ENCODE measurements at regions not wholly inside any gene's neighbourhood (a gene's known extent, or its start where the extent isn't known, plus 50 kb on each side); places are given as distances from the start of the nearest gene placed in this dataset.

- Histone ChIP-seq H3K9me3 (replicated peaks; ENCODE audit: low read length) (no peaks in the 10 kb centered on the region), H3K27me3 (ENCODE audit: control insufficient read depth, insufficient read depth, low read length) (no peaks in the 10 kb centered on the region), H3K4me3 (ENCODE audit: low read length) (no peak overlapping the region), H3K4me1 (ENCODE audit: control insufficient read depth, insufficient read depth, low read length) (no peaks in the 10 kb centered on the region), H3K9ac (ENCODE audit: low read depth, low read length) (no peak overlapping the region), H3K4me2 (ENCODE audit: low read length) (no peak overlapping the region), H3K36me3 (ENCODE audit: insufficient read depth, low read length) (no peaks in the 10 kb centered on the region)
These were observed 292.5 kb downstream of the UQCRFS1 start for GRCh38 chr19:28920269-28921066.

- Histone ChIP-seq H3K36me3 (ENCODE audit: insufficient read depth, low read length) (no peaks in the 10 kb centered on the region), H3K9ac (ENCODE audit: low read depth, low read length) (no peak overlapping the region)
These were observed 295.3 kb downstream of the UQCRFS1 start for GRCh38 chr19:28917621-28918020.

GRCh38 chr19:28915737-28916460 lies 297.1 kb downstream of the UQCRFS1 start:
- Histone ChIP-seq H3K27me3 (ENCODE audit: control insufficient read depth, insufficient read depth, low read length) (no peaks in the 10 kb centered on the region), H3K9me3 (replicated peaks; ENCODE audit: low read length) (no peaks in the 10 kb centered on the region), H3K4me2 (ENCODE audit: low read length) (no peak overlapping the region), H3K4me3 (ENCODE audit: low read length) (no peak overlapping the region), H3K4me1 (ENCODE audit: control insufficient read depth, insufficient read depth, low read length) (no peaks in the 10 kb centered on the region), H3K36me3 (ENCODE audit: insufficient read depth, low read length) (no peaks in the 10 kb centered on the region), H3K9ac (ENCODE audit: low read depth, low read length) (no peak overlapping the region)

More at GRCh38 chr19:28917621-28918020, 295.3 kb downstream of the UQCRFS1 start:
- Histone ChIP-seq H3K4me2 (ENCODE audit: low read length) (no peak overlapping the region), H3K9me3 (replicated peaks; ENCODE audit: low read length) (no peaks in the 10 kb centered on the region), H3K27me3 (ENCODE audit: control insufficient read depth, insufficient read depth, low read length) (no peaks in the 10 kb centered on the region), H3K4me1 (ENCODE audit: control insufficient read depth, insufficient read depth, low read length) (no peaks in the 10 kb centered on the region), H3K4me3 (ENCODE audit: low read length) (no peak overlapping the region)

- Histone ChIP-seq H3K4me1 (ENCODE audit: control insufficient read depth, insufficient read depth, low read length) (no peaks in the 10 kb centered on the region), H3K36me3 (ENCODE audit: insufficient read depth, low read length) (no peaks in the 10 kb centered on the region), H3K27me3 (ENCODE audit: control insufficient read depth, insufficient read depth, low read length) (no peaks in the 10 kb centered on the region), H3K4me3 (ENCODE audit: low read length) (no peak overlapping the region), H3K9me3 (replicated peaks; ENCODE audit: low read length) (no peaks in the 10 kb centered on the region), H3K4me2 (ENCODE audit: low read length) (no peak overlapping the region), H3K9ac (ENCODE audit: low read depth, low read length) (no peak overlapping the region)
These were observed 297.7 kb downstream of the UQCRFS1 start for GRCh38 chr19:28915202-28915601.

GRCh38 chr19:28914173-28914572 lies 298.8 kb downstream of the UQCRFS1 start:
- Histone ChIP-seq H3K27me3 (ENCODE audit: control insufficient read depth, insufficient read depth, low read length) (no peaks in the 10 kb centered on the region), H3K9ac (ENCODE audit: low read depth, low read length) (no peak overlapping the region), H3K9me3 (replicated peaks; ENCODE audit: low read length) (no peaks in the 10 kb centered on the region), H3K36me3 (ENCODE audit: insufficient read depth, low read length) (no peaks in the 10 kb centered on the region), H3K4me3 (ENCODE audit: low read length) (no peak overlapping the region), H3K4me1 (ENCODE audit: control insufficient read depth, insufficient read depth, low read length) (no peaks in the 10 kb centered on the region), H3K4me2 (ENCODE audit: low read length) (no peak overlapping the region)

- Histone ChIP-seq H3K9me3 (replicated peaks; ENCODE audit: low read length) (no peaks in the 10 kb centered on the region), H3K4me2 (ENCODE audit: low read length) (no peak overlapping the region), H3K36me3 (ENCODE audit: insufficient read depth, low read length) (no peaks in the 10 kb centered on the region), H3K4me3 (ENCODE audit: low read length) (no peak overlapping the region), H3K4me1 (ENCODE audit: control insufficient read depth, insufficient read depth, low read length) (no peaks in the 10 kb centered on the region), H3K9ac (ENCODE audit: low read depth, low read length) (no peak overlapping the region), H3K27me3 (ENCODE audit: control insufficient read depth, insufficient read depth, low read length) (no peaks in the 10 kb centered on the region)
These were observed 299.3 kb downstream of the UQCRFS1 start for GRCh38 chr19:28913626-28914025.

GRCh38 chr19:28908941-28909340 lies 304.0 kb downstream of the UQCRFS1 start:
- Histone ChIP-seq H3K4me2 (ENCODE audit: low read length) (no peak overlapping the region), H3K36me3 (ENCODE audit: insufficient read depth, low read length) (no peaks in the 10 kb centered on the region), H3K9ac (ENCODE audit: low read depth, low read length) (no peak overlapping the region), H3K9me3 (replicated peaks; ENCODE audit: low read length) (no peaks in the 10 kb centered on the region), H3K27me3 (ENCODE audit: control insufficient read depth, insufficient read depth, low read length) (no peaks in the 10 kb centered on the region), H3K4me3 (ENCODE audit: low read length) (no peak overlapping the region), H3K4me1 (ENCODE audit: control insufficient read depth, insufficient read depth, low read length) (peaks cover 11% of the 10 kb centered on the region)

GRCh38 chr19:28907534-28907933 lies 305.4 kb downstream of the UQCRFS1 start:
- no peaks in the 10 kb centered on the region for H3K36me3 ChIP-seq (ENCODE audit: insufficient read depth, low read length)
- no peak overlapping the region for H3K4me2 ChIP-seq (ENCODE audit: low read length)
- no peaks in the 10 kb centered on the region for H3K27me3 ChIP-seq (ENCODE audit: control insufficient read depth, insufficient read depth, low read length)
- H3K4me3 ChIP-seq (ENCODE audit: low read length) = no peak overlapping the region
- H3K9ac ChIP-seq (ENCODE audit: low read depth, low read length) = no peak overlapping the region
- H3K4me1 ChIP-seq (ENCODE audit: control insufficient read depth, insufficient read depth, low read length) = peaks cover 11% of the 10 kb centered on the region
- H3K9me3 ChIP-seq (replicated peaks; ENCODE audit: low read length) = no peaks in the 10 kb centered on the region

GRCh38 chr19:28905996-28906395 lies 307.0 kb downstream of the UQCRFS1 start:
- H3K36me3 ChIP-seq (ENCODE audit: insufficient read depth, low read length) = no peaks in the 10 kb centered on the region
- no peak overlapping the region for H3K4me3 ChIP-seq (ENCODE audit: low read length)
- no peaks in the 10 kb centered on the region for H3K9me3 ChIP-seq (replicated peaks; ENCODE audit: low read length)
- no peak overlapping the region for H3K9ac ChIP-seq (ENCODE audit: low read depth, low read length)
- H3K27me3 ChIP-seq (ENCODE audit: control insufficient read depth, insufficient read depth, low read length) = no peaks in the 10 kb centered on the region
- peaks cover 11% of the 10 kb centered on the region for H3K4me1 ChIP-seq (ENCODE audit: control insufficient read depth, insufficient read depth, low read length)
- no peak overlapping the region for H3K4me2 ChIP-seq (ENCODE audit: low read length)

- H3K4me3 ChIP-seq (ENCODE audit: low read length) = no peak overlapping the region
- H3K9ac ChIP-seq (ENCODE audit: low read depth, low read length) = no peak overlapping the region
- no peak overlapping the region for H3K4me2 ChIP-seq (ENCODE audit: low read length)
- H3K27me3 ChIP-seq (ENCODE audit: control insufficient read depth, insufficient read depth, low read length) = no peaks in the 10 kb centered on the region
- H3K4me1 ChIP-seq (ENCODE audit: control insufficient read depth, insufficient read depth, low read length) = peaks cover 12% of the 10 kb centered on the region
- H3K36me3 ChIP-seq (ENCODE audit: insufficient read depth, low read length) = no peaks in the 10 kb centered on the region
- no peaks in the 10 kb centered on the region for H3K9me3 ChIP-seq (replicated peaks; ENCODE audit: low read length)
These were observed 313.2 kb downstream of the UQCRFS1 start for GRCh38 chr19:28899703-28900102.

- H3K4me2 ChIP-seq (ENCODE audit: low read length) = no peak overlapping the region
- no peak overlapping the region for H3K4me3 ChIP-seq (ENCODE audit: low read length)
- H3K27me3 ChIP-seq (ENCODE audit: control insufficient read depth, insufficient read depth, low read length) = no peaks in the 10 kb centered on the region
- H3K4me1 ChIP-seq (ENCODE audit: control insufficient read depth, insufficient read depth, low read length) = peaks cover 12% of the 10 kb centered on the region
- no peaks in the 10 kb centered on the region for H3K9me3 ChIP-seq (replicated peaks; ENCODE audit: low read length)
- no peak overlapping the region for H3K9ac ChIP-seq (ENCODE audit: low read depth, low read length)
- no peaks in the 10 kb centered on the region for H3K36me3 ChIP-seq (ENCODE audit: insufficient read depth, low read length)
These were observed 314.7 kb downstream of the UQCRFS1 start for GRCh38 chr19:28898249-28898648.
